ENCODE measurements at regions not wholly inside any gene's neighbourhood (a gene's known extent, or its start where the extent isn't known, plus 50 kb on each side); places are given as distances from the start of the nearest gene placed in this dataset.

DNA sequence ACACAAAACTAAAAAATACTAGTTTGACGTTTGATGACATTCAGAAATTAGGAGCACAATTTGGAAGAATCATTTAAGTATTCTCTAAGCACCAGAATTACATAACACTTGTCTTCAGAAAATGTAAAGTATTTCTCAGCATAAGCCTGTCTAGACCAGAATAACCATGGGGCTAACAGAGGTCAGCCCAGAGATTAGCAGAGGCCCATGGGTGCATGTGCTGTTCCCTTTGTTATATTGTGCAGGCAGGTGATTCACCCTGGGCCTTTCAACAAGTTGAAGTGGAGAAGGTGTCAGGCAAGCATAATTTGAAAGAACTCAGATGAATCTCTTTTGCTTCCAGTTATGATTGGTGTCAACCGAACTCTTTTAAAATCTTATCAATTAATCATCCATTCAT is 227.9 kb downstream of the LURAP1L start:
- no peak for ATAC-seq (ENCODE audit: insufficient read depth, low FRiP score)
- Histone ChIP-seq H3K4me3 (no peak overlapping the region), H3K9ac (ENCODE audit: insufficient read depth in 1 of 2, low read length in 2 of 2) (no peak overlapping the region), H3K4me1 (ENCODE audit: control insufficient read depth in 5 of 5, insufficient read depth in 5 of 5, low read length in 5 of 5) (peaks cover 0 to 7% (median 0%) of the 10 kb centered on the region in 5 donors), H3K27ac (ENCODE audit: low read depth in 1 of 2, low read length in 1 of 2) (no peak overlapping the region), H3K27me3 (ENCODE audit: control insufficient read depth in 3 of 3, insufficient read depth in 3 of 3, low read length in 2 of 3) (no peaks in the 10 kb centered on the region), H3K36me3 (ENCODE audit: control insufficient read depth in 4 of 4, insufficient read depth in 4 of 4, low read length in 4 of 4) (peaks cover 0 to 5% (median under 1%) of the 10 kb centered on the region in 4 donors), H3K9me3 (ENCODE audit: control insufficient read depth in 4 of 4, insufficient read depth in 3 of 4, low read length in 3 of 4) (peaks cover 0 to 6% (median 0%) of the 10 kb centered on the region in 4 donors)
- TF ChIP-seq CTCF (IDR thresholded peaks at IDR 0.05; ENCODE audit: control extremely low read depth, extremely low read depth) = no peak
- WGBS, 2 donors = 72 to 88% methylated on average over 2 of the region's 2 CpGs
- no peak for DNase-seq

DNA sequence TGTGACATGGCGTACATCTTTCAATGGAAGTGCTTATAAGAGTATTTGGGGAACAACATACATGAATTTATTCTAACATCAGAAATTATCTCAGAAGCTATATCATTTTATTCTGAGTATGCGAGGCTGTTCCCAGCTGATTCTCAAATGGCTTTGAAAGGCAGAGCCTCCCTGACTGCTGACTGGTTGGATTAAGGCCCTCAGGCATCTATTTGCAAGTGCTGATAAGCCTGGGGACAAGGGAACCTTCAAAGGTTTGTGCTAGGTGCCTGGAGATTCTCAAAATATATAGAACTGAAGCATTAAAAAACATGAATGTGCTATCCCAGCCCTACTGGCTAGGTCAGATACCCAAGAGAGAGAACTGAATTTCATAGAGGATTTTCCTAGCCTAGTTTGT is 235.1 kb downstream of the LURAP1L start:
- ATAC-seq (ENCODE audit: insufficient read depth, low FRiP score) = no peak
- H3K4me1 ChIP-seq (ENCODE audit: control insufficient read depth in 5 of 5, insufficient read depth in 5 of 5, low read length in 5 of 5) = peaks cover 0 to 5% (median 0%) of the 10 kb centered on the region in 5 donors
- H3K27ac ChIP-seq (ENCODE audit: low read depth in 1 of 2, low read length in 1 of 2) = no peak overlapping the region
- no peaks in the 10 kb centered on the region for H3K27me3 ChIP-seq (ENCODE audit: control insufficient read depth in 3 of 3, insufficient read depth in 3 of 3, low read length in 2 of 3)
- TF ChIP-seq CTCF (IDR thresholded peaks at IDR 0.05; ENCODE audit: control extremely low read depth, extremely low read depth) = no peak
- peaks cover 0 to 4% (median 2%) of the 10 kb centered on the region in 4 donors for H3K9me3 ChIP-seq (ENCODE audit: control insufficient read depth in 4 of 4, insufficient read depth in 3 of 4, low read length in 3 of 4)
- H3K9ac ChIP-seq (ENCODE audit: insufficient read depth in 1 of 2, low read length in 2 of 2) = no peak overlapping the region
- no peak for DNase-seq
- H3K36me3 ChIP-seq (ENCODE audit: control insufficient read depth in 4 of 4, insufficient read depth in 4 of 4, low read length in 4 of 4) = peaks cover 0 to 4% (median 0%) of the 10 kb centered on the region in 4 donors
- no peak overlapping the region for H3K4me3 ChIP-seq
- 92 to 94% methylated on average over 2 of the region's 2 CpGs for WGBS, 2 donors

DNA sequence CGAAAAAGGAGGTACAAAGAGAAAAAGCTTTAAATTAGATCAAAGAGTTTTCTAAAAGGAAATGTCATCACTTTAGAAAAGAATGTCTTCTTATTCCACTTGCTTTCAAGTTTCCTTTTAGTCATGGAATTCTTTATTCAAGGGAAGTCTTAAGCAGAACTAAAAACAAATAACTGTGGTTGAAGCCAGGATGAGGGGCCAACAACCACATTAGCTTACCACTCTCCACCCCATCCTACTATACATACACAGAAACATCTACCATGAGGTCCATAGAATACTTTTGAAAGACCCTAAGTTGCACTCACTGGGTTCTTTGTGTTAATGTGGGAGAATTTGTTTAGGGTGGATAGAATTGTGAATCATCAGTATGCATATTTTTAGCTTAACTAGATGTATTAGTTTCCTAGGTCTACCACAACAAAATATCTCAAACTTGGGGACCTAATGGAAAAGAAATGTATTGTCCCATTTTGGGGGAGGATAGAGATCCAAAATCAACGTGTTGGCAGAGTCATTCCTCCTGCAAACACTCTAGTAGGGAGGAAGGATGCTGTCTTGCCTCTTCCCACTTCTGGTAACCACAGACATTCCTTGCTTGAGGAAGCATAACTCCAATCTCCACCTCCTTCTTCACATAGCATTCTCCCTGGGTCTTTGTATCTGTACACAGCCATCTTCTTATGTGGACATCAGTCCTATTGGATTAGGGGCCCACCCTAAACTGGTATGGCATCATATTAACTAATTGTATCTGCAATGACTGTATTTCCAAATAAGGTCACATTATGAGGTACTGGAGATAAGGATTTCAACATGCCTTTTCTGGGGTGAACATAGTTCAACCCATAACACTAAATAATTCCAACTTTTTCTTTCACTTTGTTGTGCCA is 239.4 kb downstream of the LURAP1L start:
- H3K9ac ChIP-seq (ENCODE audit: insufficient read depth in 1 of 2, low read length in 2 of 2) = no peak overlapping the region
- H3K4me1 ChIP-seq (ENCODE audit: control insufficient read depth in 5 of 5, insufficient read depth in 5 of 5, low read length in 5 of 5) = peaks cover 0 to 19% (median 0%) of the 10 kb centered on the region in 5 donors
- 31 to 42% methylated on average over 2 of the region's 2 CpGs for WGBS, 2 donors
- H3K9me3 ChIP-seq (ENCODE audit: control insufficient read depth in 4 of 4, insufficient read depth in 3 of 4, low read length in 3 of 4) = peaks cover 0 to 4% (median 0%) of the 10 kb centered on the region in 4 donors
- no peak overlapping the region for H3K27ac ChIP-seq (ENCODE audit: low read depth in 1 of 2, low read length in 1 of 2)
- no peak overlapping the region for H3K4me3 ChIP-seq
- DNase-seq (peak in 1 of 3 donors; percentile 58), ATAC-seq (ENCODE audit: insufficient read depth, low FRiP score) (no peak)
- no peaks in the 10 kb centered on the region for H3K36me3 ChIP-seq (ENCODE audit: control insufficient read depth in 4 of 4, insufficient read depth in 4 of 4, low read length in 4 of 4)
- no peaks in the 10 kb centered on the region for H3K27me3 ChIP-seq (ENCODE audit: control insufficient read depth in 3 of 3, insufficient read depth in 3 of 3, low read length in 2 of 3)
- TF ChIP-seq CTCF (IDR thresholded peaks at IDR 0.05; ENCODE audit: control extremely low read depth, extremely low read depth) = no peak

All from lung (tissue), 11 donors.